Middle frontal gyrus (tissue), 1 donor: ENCODE measurements at regions not wholly inside any gene's neighbourhood (a gene's known extent, or its start where the extent isn't known, plus 50 kb on each side); places are given as distances from the start of the nearest gene placed in this dataset.
"Not testable (repeated sequence)": the region's sequence is repeated elsewhere in the genome, so short reads cannot be mapped to it uniquely, and the experiment has no call there.

Experiments
- DNase-seq: peaks from one replicate; pipeline ENCODE4 v3.0.0-alpha.2; 2015; ENCODE audit warnings: low spot score; ENCODE audit errors: extremely low spot score

DNA sequence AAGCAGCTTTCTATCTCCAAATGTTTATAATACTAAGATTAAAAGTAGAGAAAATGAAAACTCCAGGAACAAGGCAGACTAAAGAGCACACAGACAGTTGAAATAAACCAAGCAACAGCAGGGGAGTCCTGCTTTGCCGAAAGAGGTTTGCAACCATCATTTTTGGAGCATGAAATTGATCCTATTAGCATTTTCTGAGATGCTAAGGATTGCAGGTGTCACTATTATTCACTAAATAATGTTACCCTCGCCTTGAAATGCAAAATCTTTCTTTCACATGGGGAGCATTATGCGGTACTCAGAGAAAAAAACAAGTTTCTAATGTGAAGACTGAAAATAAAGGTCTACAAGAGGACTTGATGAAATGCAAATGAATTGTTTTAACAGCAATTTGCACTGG lies 81.7 kb upstream of the DNAJC10 start:
- DNase-seq, result no peak

DNA sequence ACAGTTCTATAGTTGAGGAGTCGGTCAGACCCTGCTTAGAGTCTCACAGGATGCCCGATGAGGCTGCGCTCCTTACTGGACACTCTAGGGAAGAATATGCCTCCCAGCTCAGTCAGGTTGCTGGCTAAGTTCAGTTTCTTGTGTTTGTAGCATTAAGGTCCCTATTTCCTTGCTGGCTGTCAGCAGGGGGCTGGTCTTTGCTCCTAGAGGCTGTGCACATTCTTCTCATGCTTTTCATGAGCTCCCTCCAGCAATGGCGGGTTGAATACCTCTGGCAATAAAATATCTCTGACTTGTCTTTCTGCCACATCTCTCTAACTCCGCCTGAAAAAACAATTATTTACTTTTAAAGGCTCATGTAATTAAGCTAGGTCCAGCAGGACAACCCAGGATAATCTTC lies 79.4 kb upstream of the DNAJC10 start:
- DNase-seq, result no peak

DNA sequence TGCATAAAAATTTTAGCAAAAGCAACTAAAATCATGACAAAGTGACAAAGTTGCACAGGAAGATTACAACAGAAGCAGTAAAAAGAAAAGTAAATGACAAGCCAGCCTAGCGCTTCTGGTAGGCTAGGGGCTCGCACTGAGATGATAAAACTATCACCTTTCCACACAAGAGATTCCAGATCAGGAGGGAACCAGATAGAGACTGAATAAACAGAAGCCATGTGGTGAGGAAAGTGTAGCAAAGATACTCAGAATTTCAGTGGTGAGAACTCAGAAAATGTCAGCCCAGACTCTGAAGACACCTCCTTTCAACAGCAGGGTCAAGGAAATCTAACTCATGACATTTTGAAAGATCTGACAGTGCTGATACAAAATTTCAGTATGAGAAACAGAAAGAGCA lies 77.4 kb upstream of the DNAJC10 start:
- DNase-seq, result no peak

DNA sequence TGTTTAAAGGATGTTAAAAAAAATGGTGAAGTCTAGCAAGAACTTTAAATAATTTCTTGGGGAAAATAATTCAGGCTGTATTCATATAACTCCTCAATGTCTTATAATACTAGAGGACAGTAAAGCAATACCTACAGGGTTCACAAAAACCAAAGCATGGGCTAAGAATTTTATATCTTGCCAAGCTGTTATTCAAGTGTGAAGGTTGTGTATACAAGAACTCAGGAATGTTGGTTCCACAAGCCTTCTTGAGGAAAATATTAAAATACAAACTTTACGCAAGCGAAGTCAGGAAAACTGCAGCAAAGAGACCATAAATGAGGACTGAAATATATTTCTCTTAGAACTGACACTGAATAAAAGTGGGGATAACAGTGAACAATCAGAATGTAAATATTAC lies 76.1 kb upstream of the DNAJC10 start:
- no peak for DNase-seq

DNA sequence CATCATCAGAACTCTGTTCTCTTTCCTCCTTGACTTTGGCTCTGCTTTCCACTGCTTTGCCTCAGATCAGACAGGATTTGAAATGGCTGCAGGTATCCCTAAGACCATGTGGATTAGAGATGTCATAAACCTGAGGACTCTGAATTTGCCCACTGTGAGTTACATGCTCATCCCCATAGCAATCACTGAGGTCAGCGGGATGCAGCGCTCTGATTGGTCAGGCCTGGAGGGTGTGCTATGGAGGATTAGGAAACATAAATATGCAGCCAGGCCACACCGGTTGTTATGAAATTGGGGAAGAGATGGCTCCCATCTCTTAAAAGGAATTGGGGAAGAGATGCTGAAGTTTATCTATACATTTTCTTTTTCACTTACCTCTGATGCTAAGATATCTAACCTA lies 73.7 kb upstream of the DNAJC10 start:
- no peak for DNase-seq

DNA sequence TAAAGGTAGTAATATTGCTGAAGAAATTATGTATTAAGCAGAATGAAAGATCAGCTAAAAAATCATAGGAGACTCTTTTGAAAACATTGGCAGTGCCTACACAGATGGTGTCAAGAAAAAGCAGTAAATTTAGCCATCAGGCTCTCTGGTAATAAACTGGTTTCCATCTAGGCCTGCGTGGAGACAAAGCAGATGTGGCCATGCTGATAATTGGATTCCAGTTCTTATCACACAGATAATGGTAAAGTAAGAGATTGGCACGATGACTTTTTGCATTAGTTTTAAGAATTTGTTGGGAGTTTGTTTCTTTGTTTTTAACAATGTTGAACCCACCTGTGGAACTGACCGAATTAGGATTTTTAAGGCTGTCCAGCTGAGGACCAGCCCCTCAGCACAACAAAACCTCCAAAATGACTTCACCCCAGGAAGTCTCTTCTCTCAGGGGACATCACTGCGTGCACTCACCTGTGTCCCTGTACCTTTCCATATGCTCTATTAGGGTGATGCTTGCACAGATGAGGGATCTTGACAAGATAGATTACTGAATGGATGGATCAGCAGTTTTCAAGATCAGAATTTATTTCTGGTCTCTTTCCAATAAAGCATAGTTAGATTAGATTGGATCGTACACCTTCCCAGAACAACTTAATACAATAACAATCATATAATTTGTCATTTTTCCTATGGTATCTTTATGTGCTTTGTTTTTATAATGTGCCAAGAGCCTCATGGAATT lies 69.1 kb upstream of the DNAJC10 start:
- no peak for DNase-seq

DNA sequence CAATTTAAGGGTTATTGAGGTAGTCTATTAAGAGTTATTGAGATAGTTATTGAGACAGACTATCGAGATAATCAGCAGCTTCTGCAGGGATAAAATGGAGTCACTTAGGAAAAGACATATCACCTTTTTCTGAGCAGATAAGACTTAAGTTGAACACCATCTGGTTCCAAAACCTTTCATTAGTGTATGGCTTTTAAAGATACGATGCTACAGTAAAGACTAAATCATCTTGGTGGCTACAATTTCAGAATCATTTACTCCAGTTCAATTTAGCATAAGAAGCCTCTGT lies 68.6 kb upstream of the DNAJC10 start:
- no peak for DNase-seq

DNA sequence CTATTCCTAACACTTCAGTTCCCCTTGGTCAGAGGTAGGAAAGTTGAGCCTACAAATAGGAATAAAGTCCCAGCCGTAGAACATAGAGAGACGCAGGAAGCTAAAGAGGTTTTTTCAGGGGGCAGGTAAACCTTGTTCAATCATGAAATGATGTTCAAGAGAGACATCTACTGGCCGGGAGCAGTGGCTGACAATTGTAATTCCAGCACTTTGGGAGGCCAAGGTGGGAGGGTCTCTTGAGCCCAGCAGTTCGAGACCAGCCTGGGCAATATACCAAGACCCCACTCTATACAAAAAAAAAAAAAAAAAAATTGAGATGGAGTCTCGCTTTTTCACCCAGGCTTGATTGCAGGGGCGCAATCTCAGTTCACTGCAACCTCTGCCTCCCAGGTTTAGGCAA lies 66.7 kb upstream of the DNAJC10 start:
- DNase-seq, result no peak

DNA sequence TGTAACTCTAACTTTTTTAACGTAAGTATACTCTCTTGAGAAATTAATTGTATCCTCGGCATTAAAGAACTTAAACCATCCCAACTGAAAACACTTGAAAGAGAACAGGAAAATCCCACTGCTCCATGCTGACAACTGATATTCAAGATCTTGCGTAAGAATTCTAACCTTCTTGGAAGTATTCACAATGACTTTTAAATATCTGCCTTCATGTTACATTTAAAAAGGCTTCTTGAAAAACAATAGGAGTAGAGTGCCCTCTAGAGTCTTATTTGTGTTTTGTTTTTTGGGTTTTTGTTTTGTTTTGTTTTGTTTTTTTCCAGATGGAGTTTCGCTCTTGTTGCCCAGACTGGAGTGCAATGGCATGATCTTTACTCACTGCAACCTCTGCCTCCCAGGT lies 65.4 kb upstream of the DNAJC10 start:
- DNase-seq, result peak; percentile 32

DNA sequence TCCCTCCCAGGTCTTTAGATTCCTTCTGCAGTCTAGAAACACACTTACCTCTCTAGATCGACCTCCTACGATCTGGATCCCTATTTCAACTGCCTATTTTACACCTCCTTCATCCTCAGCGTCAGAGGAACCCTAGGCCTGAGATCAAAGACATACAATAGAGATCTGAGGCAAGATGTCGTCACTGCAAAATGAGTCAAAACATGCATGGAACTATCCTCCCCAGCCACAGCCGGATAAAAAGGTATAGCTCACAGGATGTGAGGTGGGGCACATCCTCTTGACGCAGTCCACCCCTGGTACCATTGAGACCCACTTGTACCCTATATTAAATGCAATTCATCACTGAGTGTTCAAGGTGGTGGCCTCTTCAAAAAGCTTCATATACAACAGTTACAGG lies 63.7 kb upstream of the DNAJC10 start:
- DNase-seq, result no peak

DNA sequence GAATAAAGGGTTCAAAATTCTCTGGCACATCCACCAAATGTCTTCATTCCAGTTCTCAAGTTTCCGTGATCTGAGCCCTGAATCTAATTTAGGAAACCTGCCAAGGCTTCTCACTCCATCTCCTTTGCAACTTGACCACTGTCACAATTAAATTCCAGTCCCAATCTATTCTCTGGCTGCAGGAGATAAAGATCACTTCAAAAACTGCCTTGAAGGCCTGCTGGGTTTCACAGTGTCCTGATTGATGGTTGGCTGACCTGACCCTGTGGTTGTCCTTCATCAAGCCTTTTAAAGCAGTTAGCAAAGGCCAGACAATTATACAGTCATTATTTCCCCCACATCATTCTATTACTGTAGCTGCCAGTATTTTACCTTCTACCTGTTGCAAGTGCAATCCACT lies 60.3 kb upstream of the DNAJC10 start:
- no peak for DNase-seq

DNA sequence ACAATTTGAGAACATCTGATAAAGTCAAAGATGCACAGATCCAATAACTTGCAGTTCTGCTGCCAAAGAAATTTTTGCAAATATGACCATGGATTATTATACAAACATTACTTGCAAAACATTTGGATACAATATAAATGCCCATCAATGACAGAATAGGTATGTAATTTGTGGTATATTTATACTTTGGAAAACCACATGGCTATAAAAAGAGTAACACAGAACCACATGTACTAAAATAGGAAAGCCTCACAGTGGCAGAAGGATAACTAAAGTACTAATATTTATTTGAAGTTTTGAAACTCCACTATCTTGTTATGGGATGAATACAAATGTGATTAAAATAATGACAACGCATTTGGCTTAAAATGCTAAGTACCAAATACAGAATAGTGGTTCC lies 51.8 kb upstream of the DNAJC10 start:
- DNase-seq, result no peak

DNA sequence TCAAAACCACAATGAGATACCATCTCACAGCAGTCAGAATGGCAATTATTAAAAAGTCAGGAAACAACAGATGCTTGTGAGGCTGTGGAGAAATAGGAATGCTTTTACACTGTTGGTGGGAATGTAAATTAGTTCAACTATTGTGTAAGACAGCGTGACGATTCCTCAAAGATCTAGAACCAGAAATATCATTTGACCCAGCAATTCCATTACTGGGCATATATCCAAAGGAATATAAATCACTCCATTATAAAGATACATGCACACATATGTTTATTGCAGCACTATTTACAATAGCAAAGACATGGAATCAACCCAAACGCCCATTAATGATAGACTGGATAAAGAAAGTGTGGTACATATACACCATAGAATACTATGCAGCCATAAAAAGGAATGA lies 50.6 kb upstream of the DNAJC10 start:
- DNase-seq, result not testable (repeated sequence)
